Kidney tubule cell (primary cell): ENCODE measurements at regions not wholly inside any gene's neighbourhood (a gene's known extent, or its start where the extent isn't known, plus 50 kb on each side); places are given as distances from the start of the nearest gene placed in this dataset.
"Not testable (repeated sequence)": the region's sequence is repeated elsewhere in the genome, so short reads cannot be mapped to it uniquely, and the experiment has no call there.

ENCODE experiments used
- DNase-seq: peaks from one replicate; pipeline ENCODE4 v3.0.0-alpha.2; 2018; ENCODE audit warnings: low spot score

- no peak for DNase-seq
Observed at GRCh38 chr5:82426464-82427154, 148.5 kb upstream of the RPS23 start.

GRCh38 chr5:82425591-82425990, 147.4 kb upstream of the RPS23 start:
- no peak for DNase-seq

GRCh38 chr5:82424211-82424610, 146.1 kb upstream of the RPS23 start:
- no peak for DNase-seq

- peak; percentile 62 for DNase-seq
Observed at GRCh38 chr5:82422751-82423181, 144.6 kb upstream of the RPS23 start.

- DNase-seq = no peak
Observed at GRCh38 chr5:82422001-82422740, 144.0 kb upstream of the RPS23 start.

- DNase-seq = peak; percentile 96
Observed at GRCh38 chr5:82421119-82421518, 143.0 kb upstream of the RPS23 start.

GRCh38 chr5:82420524-82420923, 142.4 kb upstream of the RPS23 start:
- DNase-seq = not testable (repeated sequence)

- DNase-seq = peak; percentile 47
Observed at GRCh38 chr5:82419559-82420332, 141.6 kb upstream of the RPS23 start.

- DNase-seq = no peak
Observed at GRCh38 chr5:82418608-82418950, 140.4 kb upstream of the RPS23 start.

GRCh38 chr5:82417776-82418607, 139.8 kb upstream of the RPS23 start:
- no peak for DNase-seq

- peak; percentile 64 for DNase-seq
Observed at GRCh38 chr5:82416512-82416911, 138.4 kb upstream of the RPS23 start.

- no peak for DNase-seq
Observed at GRCh38 chr5:82414041-82414388, 135.9 kb upstream of the RPS23 start.

GRCh38 chr5:82413302-82414040, 135.3 kb upstream of the RPS23 start:
- DNase-seq = peak; percentile 66

- DNase-seq = no peak
Observed at GRCh38 chr5:82408033-82408432, 129.9 kb upstream of the RPS23 start.

- peak; percentile 81 for DNase-seq
Observed at GRCh38 chr5:82406205-82406773, 128.1 kb upstream of the RPS23 start.

GRCh38 chr5:82405618-82406204, 127.6 kb upstream of the RPS23 start:
- peak; percentile 89 for DNase-seq

GRCh38 chr5:82405161-82405560, 127.0 kb upstream of the RPS23 start:
- DNase-seq = peak; percentile 87

GRCh38 chr5:82404382-82404945, 126.3 kb upstream of the RPS23 start:
- DNase-seq = no peak

GRCh38 chr5:82403724-82404123, 125.6 kb upstream of the RPS23 start:
- DNase-seq = no peak

- no peak for DNase-seq
Observed at GRCh38 chr5:82403026-82403425, 124.9 kb upstream of the RPS23 start.
